ENCODE measurements at regions not wholly inside any gene's neighbourhood (a gene's known extent, or its start where the extent isn't known, plus 50 kb on each side); places are given as distances from the start of the nearest gene placed in this dataset.

DNA sequence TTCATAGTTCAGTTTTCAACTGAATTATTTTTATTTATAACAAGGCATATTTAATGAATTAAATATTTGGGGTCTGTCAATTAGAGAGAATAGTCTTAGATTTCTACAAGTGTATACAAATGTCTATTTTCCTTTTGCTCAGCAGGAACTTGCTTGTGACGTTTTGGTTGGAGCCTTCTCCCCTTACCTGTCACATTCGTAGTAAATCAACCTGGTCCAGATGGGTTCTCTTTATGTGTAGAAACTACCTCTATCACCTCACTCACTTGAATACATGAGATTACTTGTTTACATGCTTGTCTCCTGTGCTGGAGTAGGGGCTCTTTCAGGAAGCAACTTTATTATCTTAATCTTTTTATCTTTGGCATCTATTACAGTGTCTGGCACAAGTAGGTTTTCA is 938.3 kb upstream of the IGFBP7 start:
- TF ChIP-seq ZFX (IDR thresholded peaks at IDR 0.05; ENCODE audit: borderline replicate concordance) (no peak), CTCF (IDR thresholded peaks at IDR 0.05) (no peak)
- no peak overlapping the region for H3K27ac ChIP-seq

DNA sequence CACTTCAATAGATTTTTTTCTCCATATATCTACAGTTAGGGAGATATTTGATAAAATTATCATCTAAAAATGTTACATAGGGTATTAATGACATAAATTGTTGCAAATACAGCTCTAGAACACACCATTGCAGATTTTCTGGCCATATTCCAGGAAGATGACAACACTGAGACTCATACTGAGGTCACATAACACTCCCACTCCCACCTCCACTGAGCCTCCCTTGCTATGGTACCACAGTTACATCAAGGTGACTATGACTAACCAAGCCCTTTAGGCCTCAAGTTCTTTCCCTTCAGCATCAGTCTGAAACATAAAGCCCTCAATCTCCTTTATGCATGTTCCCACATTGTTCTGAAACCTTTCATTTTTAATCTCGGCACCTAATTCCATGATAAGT is 932.0 kb upstream of the IGFBP7 start:
- no peak for TF ChIP-seq ZFX (IDR thresholded peaks at IDR 0.05; ENCODE audit: borderline replicate concordance)
- TF ChIP-seq CTCF (IDR thresholded peaks at IDR 0.05): no peak
- no peak overlapping the region for H3K27ac ChIP-seq

DNA sequence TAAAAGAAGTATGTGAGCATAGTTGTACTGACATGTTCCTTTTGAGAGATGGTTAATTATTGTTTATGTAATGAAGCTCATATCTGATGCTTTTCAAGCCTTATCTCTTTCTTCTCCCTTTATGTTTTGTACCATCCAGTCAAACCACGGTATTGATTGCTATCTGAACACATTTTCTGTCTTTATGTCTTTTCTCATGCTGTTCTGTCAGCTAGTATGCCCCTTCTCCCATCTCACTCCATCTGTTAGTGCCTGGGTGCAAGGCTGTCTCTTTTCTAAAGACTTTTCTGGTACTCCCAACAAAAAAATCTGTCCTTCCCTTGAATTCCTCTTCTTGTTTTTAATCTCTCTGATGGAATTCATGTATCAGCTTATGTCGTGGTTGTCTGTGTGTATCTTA is 883.8 kb upstream of the IGFBP7 start:
- no peak for TF ChIP-seq ZFX (IDR thresholded peaks at IDR 0.05; ENCODE audit: borderline replicate concordance)
- TF ChIP-seq CTCF (IDR thresholded peaks at IDR 0.05): no peak
- H3K27ac ChIP-seq: no peak overlapping the region

GRCh38 chr4:57989430-57989829 is 879.2 kb upstream of the IGFBP7 start:
- TF ChIP-seq ZFX (IDR thresholded peaks at IDR 0.05; ENCODE audit: borderline replicate concordance) (no peak), CTCF (IDR thresholded peaks at IDR 0.05) (no peak)
- H3K27ac ChIP-seq: no peak overlapping the region

- TF ChIP-seq CTCF (IDR thresholded peaks at IDR 0.05): no peak
- no peak for TF ChIP-seq ZFX (IDR thresholded peaks at IDR 0.05; ENCODE audit: borderline replicate concordance)
- no peak overlapping the region for H3K27ac ChIP-seq
Measured at GRCh38 chr4:57985161-57985560, 875.0 kb upstream of the IGFBP7 start.

GRCh38 chr4:57981123-57981522 is 870.9 kb upstream of the IGFBP7 start:
- H3K27ac ChIP-seq: no peak overlapping the region
- TF ChIP-seq ZFX (IDR thresholded peaks at IDR 0.05; ENCODE audit: borderline replicate concordance) (no peak), CTCF (IDR thresholded peaks at IDR 0.05) (no peak)

GRCh38 chr4:57974821-57975220 is 864.6 kb upstream of the IGFBP7 start:
- TF ChIP-seq ZFX (IDR thresholded peaks at IDR 0.05; ENCODE audit: borderline replicate concordance) (no peak), CTCF (IDR thresholded peaks at IDR 0.05) (no peak)
- H3K27ac ChIP-seq: no peak overlapping the region

Data from 22Rv1 (cell line).